Parathyroid adenoma (tissue), 2 donors: ENCODE measurements at regions not wholly inside any gene's neighbourhood (a gene's known extent, or its start where the extent isn't known, plus 50 kb on each side); places are given as distances from the start of the nearest gene placed in this dataset.

Experiments
- H2AFZ ChIP-seq: fragments of 300-600 bp; sonication (generic); one replicate; pipeline ENCODE4 v1.7.0; 2017; ENCODE audit warnings: antibody characterized with exemption, mild to moderate bottlenecking
- H3K27ac ChIP-seq: fragments of 300-600 bp; sonication (generic); one replicate; pipeline ENCODE4 v1.7.0; 2017
- H3K27me3 ChIP-seq: fragments of 300-600 bp; sonication (generic); one replicate; pipeline ENCODE4 v1.7.0; 2017; ENCODE audit warnings: low read length; ENCODE audit not compliant: control insufficient read depth, insufficient read depth
- H3K36me3 ChIP-seq: fragments of 300-600 bp; sonication (generic); one replicate; pipeline ENCODE4 v1.7.0; 2017; ENCODE audit warnings: low read length; ENCODE audit not compliant: control insufficient read depth, insufficient read depth
- H3K4me1 ChIP-seq: fragments of 300-600 bp; sonication (generic); one replicate; pipeline ENCODE4 v1.7.0; 2017; ENCODE audit warnings: control low read depth
- H3K4me2 ChIP-seq: fragments of 300-600 bp; sonication (generic); one replicate; pipeline ENCODE4 v1.7.0; 2017; ENCODE audit warnings: low read length
- H3K4me3 ChIP-seq: fragments of 300-600 bp; sonication (generic); one replicate; pipeline ENCODE4 v1.7.0; 2017; ENCODE audit warnings: low read depth, low read length
- H3K79me2 ChIP-seq: fragments of 300-600 bp; sonication (generic); one replicate; pipeline ENCODE4 v1.7.0; 2017; ENCODE audit warnings: control low read depth
- H3K9ac ChIP-seq: fragments of 300-600 bp; sonication (generic); one replicate; pipeline ENCODE4 v1.7.0; 2017; ENCODE audit warnings: mild to moderate bottlenecking
- H3K9me3 ChIP-seq: fragments of 300-600 bp; sonication (generic); one replicate; pipeline ENCODE4 v1.7.0; 2017; ENCODE audit warnings: low read length; ENCODE audit not compliant: control insufficient read depth
- TF ChIP-seq, protein P1 (sequence below): fragments of 300-600 bp; sonication (generic); IDR thresholded peaks from one replicate; pipeline ENCODE4 v1.7.0; 2017; ENCODE audit warnings: antibody characterized with exemption, mild to moderate bottlenecking
- donor health status: primary hyperparathyroidism.

DNA sequence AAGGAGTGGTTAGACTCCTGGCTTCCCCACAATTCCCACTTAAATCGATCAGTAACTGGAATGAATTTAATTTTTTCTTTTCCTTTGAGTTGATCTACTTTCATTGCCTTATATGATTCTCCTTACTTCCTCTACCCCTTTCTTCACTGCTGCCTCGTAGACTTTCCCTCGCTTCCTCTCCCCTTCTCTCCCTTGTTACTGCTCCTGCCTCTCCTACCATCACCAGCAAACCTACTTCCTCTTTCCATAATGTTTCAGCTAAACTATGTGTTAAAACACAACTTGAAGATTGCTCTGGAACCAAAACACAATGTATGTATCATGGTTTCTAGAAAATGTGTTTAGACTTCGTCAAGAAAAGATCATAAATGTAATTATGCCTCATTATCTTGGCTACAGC lies 132.0 kb upstream of the TET2 start:
- H3K27me3 ChIP-seq, result no peaks in the 10 kb centered on the region
- H3K9ac ChIP-seq, result no peak overlapping the region
- H3K4me3 ChIP-seq, result no peak overlapping the region
- no peak overlapping the region for H3K27ac ChIP-seq
- H3K79me2 ChIP-seq, result no peaks in the 10 kb centered on the region
- no peak overlapping the region for H3K4me2 ChIP-seq
- no peaks in the 10 kb centered on the region for H3K9me3 ChIP-seq
- no peak overlapping the region for H2AFZ ChIP-seq
- no peaks in the 10 kb centered on the region for H3K4me1 ChIP-seq
- H3K36me3 ChIP-seq, result no peaks in the 10 kb centered on the region
- TF ChIP-seq, protein P1, sequence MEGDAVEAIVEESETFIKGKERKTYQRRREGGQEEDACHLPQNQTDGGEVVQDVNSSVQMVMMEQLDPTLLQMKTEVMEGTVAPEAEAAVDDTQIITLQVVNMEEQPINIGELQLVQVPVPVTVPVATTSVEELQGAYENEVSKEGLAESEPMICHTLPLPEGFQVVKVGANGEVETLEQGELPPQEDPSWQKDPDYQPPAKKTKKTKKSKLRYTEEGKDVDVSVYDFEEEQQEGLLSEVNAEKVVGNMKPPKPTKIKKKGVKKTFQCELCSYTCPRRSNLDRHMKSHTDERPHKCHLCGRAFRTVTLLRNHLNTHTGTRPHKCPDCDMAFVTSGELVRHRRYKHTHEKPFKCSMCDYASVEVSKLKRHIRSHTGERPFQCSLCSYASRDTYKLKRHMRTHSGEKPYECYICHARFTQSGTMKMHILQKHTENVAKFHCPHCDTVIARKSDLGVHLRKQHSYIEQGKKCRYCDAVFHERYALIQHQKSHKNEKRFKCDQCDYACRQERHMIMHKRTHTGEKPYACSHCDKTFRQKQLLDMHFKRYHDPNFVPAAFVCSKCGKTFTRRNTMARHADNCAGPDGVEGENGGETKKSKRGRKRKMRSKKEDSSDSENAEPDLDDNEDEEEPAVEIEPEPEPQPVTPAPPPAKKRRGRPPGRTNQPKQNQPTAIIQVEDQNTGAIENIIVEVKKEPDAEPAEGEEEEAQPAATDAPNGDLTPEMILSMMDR, result no peak

DNA sequence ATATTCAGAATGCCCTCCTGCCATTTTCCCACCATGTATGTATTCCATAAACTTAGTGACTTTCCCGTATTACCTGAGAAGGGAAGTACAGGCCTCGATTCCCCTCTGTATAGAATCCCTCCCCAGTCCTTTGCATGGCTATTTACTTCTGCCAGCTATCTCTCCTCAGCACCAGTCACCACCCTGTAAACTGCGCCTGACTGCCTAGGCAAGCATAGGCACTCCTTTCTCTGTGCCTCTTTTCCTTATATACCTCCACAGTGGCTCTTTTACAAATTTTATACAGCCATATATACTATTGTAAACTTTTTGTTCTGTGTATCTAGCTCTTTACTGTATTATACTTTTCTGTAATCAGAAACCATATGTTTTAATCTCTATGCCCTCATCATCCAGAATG lies 130.9 kb upstream of the TET2 start:
- Histone ChIP-seq H3K4me3 (no peak overlapping the region), H3K9me3 (no peaks in the 10 kb centered on the region), H3K9ac (no peak overlapping the region), H2AFZ (no peak overlapping the region), H3K27me3 (no peaks in the 10 kb centered on the region), H3K27ac (no peak overlapping the region), H3K4me2 (no peak overlapping the region), H3K79me2 (no peaks in the 10 kb centered on the region), H3K4me1 (no peaks in the 10 kb centered on the region), H3K36me3 (no peaks in the 10 kb centered on the region)
- TF ChIP-seq, protein P1, result no peak

DNA sequence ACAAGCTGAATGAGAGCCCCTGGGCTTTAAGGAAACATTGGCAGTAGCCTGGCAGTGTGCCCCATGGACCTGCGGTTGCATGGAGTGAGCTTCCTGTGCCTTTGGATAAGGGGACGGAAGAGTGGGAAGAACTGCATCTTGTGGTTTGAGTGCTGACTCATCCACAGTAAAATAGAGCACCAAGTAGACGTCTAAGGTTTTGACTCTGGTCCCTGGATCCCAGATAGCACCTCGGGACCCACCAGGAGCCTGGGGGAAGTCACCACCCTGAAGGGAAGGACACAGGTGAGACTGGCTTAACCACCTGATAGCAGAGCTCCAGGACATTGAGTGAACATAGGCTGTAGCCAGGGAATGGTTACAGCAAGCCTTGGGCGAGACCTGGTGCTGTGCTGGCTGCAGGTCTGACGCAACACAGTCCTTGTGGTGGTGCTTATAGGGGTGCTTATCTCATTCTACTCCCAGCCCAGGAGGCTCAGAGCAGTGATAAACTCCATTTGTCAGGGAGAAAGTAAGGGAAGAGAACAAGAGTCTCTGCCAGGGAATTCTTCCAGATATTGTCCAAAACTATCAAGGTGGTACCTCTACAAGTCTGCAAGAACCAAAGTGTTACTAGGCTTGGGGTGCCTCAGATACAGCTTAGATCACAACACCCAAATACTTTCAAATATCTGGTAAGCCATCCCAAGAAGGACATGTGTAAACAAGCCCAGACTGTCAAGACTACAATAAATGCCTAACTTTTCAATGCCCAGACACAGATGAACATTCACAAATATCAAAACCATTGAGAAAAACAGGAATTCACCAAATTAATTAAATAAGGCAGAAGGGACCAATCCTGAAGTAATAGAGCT lies 123.6 kb upstream of the TET2 start:
- no peaks in the 10 kb centered on the region for H3K27me3 ChIP-seq
- no peaks in the 10 kb centered on the region for H3K79me2 ChIP-seq
- no peak overlapping the region for H3K4me3 ChIP-seq
- H3K4me2 ChIP-seq, result no peak overlapping the region
- H3K36me3 ChIP-seq, result no peaks in the 10 kb centered on the region
- no peak overlapping the region for H3K27ac ChIP-seq
- no peak overlapping the region for H3K9ac ChIP-seq
- no peak overlapping the region for H2AFZ ChIP-seq
- no peaks in the 10 kb centered on the region for H3K4me1 ChIP-seq
- TF ChIP-seq, protein P1, result no peak
- no peaks in the 10 kb centered on the region for H3K9me3 ChIP-seq

DNA sequence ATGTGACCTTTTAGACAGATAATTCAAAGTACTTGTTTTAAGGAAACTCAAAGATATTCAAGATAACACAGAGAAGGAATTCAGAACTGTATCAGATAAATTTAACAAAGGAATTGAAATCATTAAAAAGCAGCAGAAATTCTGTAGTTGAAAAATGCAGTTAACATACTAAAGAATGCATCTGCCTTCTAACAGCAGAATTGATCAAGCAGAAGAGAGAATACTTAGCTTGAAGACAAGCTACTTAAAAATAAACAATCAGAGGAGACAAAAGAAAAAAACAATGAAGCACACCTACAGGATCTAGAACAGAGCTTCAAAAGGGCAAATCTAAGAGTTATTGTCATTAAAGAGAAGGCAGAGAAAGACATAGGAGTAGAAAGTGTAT lies 123.0 kb upstream of the TET2 start:
- H3K9me3 ChIP-seq, result no peaks in the 10 kb centered on the region
- no peaks in the 10 kb centered on the region for H3K27me3 ChIP-seq
- no peaks in the 10 kb centered on the region for H3K4me1 ChIP-seq
- no peak overlapping the region for H3K4me3 ChIP-seq
- no peaks in the 10 kb centered on the region for H3K36me3 ChIP-seq
- no peak overlapping the region for H3K27ac ChIP-seq
- H3K4me2 ChIP-seq, result no peak overlapping the region
- no peak overlapping the region for H2AFZ ChIP-seq
- H3K9ac ChIP-seq, result no peak overlapping the region
- TF ChIP-seq, protein P1, result no peak
- H3K79me2 ChIP-seq, result no peaks in the 10 kb centered on the region
